Transverse colon (tissue), 4 donors: ENCODE measurements at regions not wholly inside any gene's neighbourhood (a gene's known extent, or its start where the extent isn't known, plus 50 kb on each side); places are given as distances from the start of the nearest gene placed in this dataset.

Experiments used
- DNase-seq: peaks from one replicate; pipeline ENCODE4 v3.0.0-alpha.2; 2019
- H3K27ac ChIP-seq, 4 donors: fragments of 200-600 bp; sonication (generic); 2 replicates each; pipeline ENCODE4 v1.5.1; 2016 to 2018; ENCODE audit warnings: inconsistent platforms in 4 of 4
- H3K27me3 ChIP-seq: fragments of 200-600 bp; sonication (generic); 2 replicates; pipeline ENCODE4 v1.5.1; 2017; ENCODE audit warnings: inconsistent platforms
- H3K36me3 ChIP-seq, 4 donors: fragments of 200-600 bp; sonication (generic); 2 replicates each; pipeline ENCODE4 v1.5.1; 2017 to 2019; ENCODE audit warnings: inconsistent platforms in 4 of 4
- H3K4me1 ChIP-seq, 4 donors: fragments of 200-600 bp; sonication (generic); 2 replicates each; pipeline ENCODE4 v1.5.1; 2017 to 2020; ENCODE audit warnings: inconsistent platforms in 4 of 4
- H3K4me3 ChIP-seq, 4 donors: fragments of 200-600 bp; sonication (generic); 1 replicate in 1 of 4; 2 replicates in 3 of 4; pipeline versions ENCODE4 v1.5.1 to v1.6.1; 2017 to 2019; ENCODE audit warnings: inconsistent platforms in 4 of 4
- H3K9me3 ChIP-seq, 2 donors: fragments of 200-600 bp; sonication (generic); 2 replicates each; pipeline ENCODE4 v1.5.1; 2017 to 2019; ENCODE audit warnings: inconsistent platforms in 2 of 2
- EP300 ChIP-seq: sonication (generic); formaldehyde crosslinking; IDR thresholded peaks from one replicate; pipeline ENCODE4 v1.6.1; 2017; ENCODE audit warnings: antibody characterized with exemption, low read depth
- POLR2A ChIP-seq: fragments of 450-650 bp; IDR thresholded peaks from one replicate; pipeline ENCODE4 v1.6.1; 2016; ENCODE audit warnings: antibody characterized with exemption, mild to moderate bottlenecking, moderate library complexity
- POLR2AphosphoS5 ChIP-seq, 3 donors: sonication (generic); formaldehyde crosslinking; IDR thresholded peaks; one replicate each; pipeline ENCODE4 v1.6.1; 2016; ENCODE audit warnings: antibody characterized with exemption in 3 of 3
- WGBS, 2 donors: methylation state at CpG; one replicate each; pipeline ENCODE4 v1.1.5; 2018; ENCODE audit warnings: low coverage in 1 of 2; 5-methylcytosine and 5-hydroxymethylcytosine counted together
- in situ Hi-C, 4 donors: fragments of 200-750 bp; cut with MboI; loops; one replicate each; pipeline versions ENCODE4 v1.15.0 to v1.15.1; 2017; ENCODE audit warnings: low sequenced_read_pairs in 3 of 4, low pct_ligation_motif_present in 1 of 4, low pct_unique_long_range_greater_than_20kb in 1 of 4
- intact Hi-C: fragments of 100-400 bp; cut with DNase I; formaldehyde crosslinking; loops from one replicate; pipeline ENCODE4 v1.15.1; 2023; ENCODE audit warnings: low total_unique reads
- TF ChIP-seq, protein P1 (sequence below), 5 experiments: fragments of 200-600 bp in 3 of 5; fragments of 450-650 bp in 2 of 5; sonication (generic) in 3 of 5; IDR thresholded peaks; 1 replicate in 2 of 5; 2 replicates in 3 of 5; pipeline ENCODE4 v1.5.1; 2016 to 2017; ENCODE audit warnings: antibody characterized with exemption in 5 of 5, inconsistent platforms in 3 of 5, mild to moderate bottlenecking in 2 of 5, moderate library complexity in 1 of 5

DNA sequence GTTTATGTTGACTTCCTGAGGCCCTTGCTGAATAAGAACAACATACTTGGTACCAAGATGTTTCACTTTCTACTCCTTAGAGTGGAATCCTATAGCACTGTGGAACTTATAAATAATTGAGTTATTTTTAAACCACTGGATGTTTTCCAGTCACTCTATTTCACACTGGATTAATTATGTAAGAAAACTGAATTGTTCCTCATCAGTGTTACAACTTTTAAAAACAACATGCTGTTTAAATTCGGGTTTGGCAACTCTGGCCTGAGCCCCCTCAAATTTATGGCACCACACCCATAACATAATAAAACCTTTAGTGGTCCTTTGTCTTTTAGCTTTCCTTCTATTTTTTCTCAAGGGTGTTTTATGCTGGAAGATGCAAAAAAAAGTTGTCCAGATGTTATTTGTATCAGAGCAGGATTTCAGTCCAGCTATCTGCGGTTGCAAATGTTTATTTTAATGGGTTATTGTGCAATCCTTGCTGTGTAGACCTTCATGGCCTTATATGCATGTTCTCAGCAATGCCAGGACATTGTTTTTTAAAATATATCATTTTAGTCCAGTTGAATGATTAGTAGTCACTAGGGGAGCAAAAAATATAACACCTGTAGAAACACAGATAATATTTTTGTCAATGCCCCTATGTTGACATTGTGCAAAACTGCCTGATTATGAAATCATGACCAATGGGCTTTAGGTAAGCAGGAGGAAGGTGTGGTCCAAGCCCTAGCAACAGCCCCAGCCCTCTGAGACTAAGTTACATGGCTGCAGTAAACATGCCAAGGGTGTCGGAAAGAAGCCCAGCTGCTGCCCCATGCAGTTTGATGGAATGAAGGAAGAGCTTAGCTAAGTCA lies 638.0 kb upstream of the ZEB2 start:
- Histone ChIP-seq H3K9me3 (no peaks in the 10 kb centered on the region), H3K27ac (peak overlapping the region in 2 of 4 donors; percentile 39 to 42), H3K27me3 (no peaks in the 10 kb centered on the region), H3K36me3 (no peaks in the 10 kb centered on the region), H3K4me3 (no peak overlapping the region), H3K4me1 (peaks cover 0 to 3% (median 0%) of the 10 kb centered on the region in 4 donors)
- TF ChIP-seq POLR2AphosphoS5 (IDR thresholded peaks at IDR 0.05) = peak in 2 of 3 donors; percentile 5 to 33
- TF ChIP-seq, protein P1, sequence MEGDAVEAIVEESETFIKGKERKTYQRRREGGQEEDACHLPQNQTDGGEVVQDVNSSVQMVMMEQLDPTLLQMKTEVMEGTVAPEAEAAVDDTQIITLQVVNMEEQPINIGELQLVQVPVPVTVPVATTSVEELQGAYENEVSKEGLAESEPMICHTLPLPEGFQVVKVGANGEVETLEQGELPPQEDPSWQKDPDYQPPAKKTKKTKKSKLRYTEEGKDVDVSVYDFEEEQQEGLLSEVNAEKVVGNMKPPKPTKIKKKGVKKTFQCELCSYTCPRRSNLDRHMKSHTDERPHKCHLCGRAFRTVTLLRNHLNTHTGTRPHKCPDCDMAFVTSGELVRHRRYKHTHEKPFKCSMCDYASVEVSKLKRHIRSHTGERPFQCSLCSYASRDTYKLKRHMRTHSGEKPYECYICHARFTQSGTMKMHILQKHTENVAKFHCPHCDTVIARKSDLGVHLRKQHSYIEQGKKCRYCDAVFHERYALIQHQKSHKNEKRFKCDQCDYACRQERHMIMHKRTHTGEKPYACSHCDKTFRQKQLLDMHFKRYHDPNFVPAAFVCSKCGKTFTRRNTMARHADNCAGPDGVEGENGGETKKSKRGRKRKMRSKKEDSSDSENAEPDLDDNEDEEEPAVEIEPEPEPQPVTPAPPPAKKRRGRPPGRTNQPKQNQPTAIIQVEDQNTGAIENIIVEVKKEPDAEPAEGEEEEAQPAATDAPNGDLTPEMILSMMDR (IDR thresholded peaks at IDR 0.05) = no peak
- 32 to 44% methylated on average over 3 of the region's 3 CpGs for WGBS, 2 donors
- peak; percentile 24 for DNase-seq
- intact Hi-C loops (no loop called here), in situ Hi-C loops (no loop called here)

- Histone ChIP-seq H3K9me3 (no peaks in the 10 kb centered on the region), H3K4me3 (no peak overlapping the region), H3K36me3 (no peaks in the 10 kb centered on the region), H3K4me1 (peaks cover 0 to 3% (median 0%) of the 10 kb centered on the region in 4 donors), H3K27ac (peak overlapping the region in 2 of 4 donors; percentile 39 to 42), H3K27me3 (no peaks in the 10 kb centered on the region)
- intact Hi-C loops (no loop called here), in situ Hi-C loops (no loop called here)
- TF ChIP-seq POLR2AphosphoS5 (IDR thresholded peaks at IDR 0.05) = no peak
- TF ChIP-seq EP300 = no peak
- TF ChIP-seq POLR2A = no peak
- TF ChIP-seq, protein P1 (IDR thresholded peaks at IDR 0.05) = no peak
- DNase-seq = no peak
Observed at GRCh38 chr2:145157036-145157675, 637.2 kb upstream of the ZEB2 start.

GRCh38 chr2:145156199-145156598 lies 636.3 kb upstream of the ZEB2 start:
- peaks cover 0 to 3% (median 0%) of the 10 kb centered on the region in 4 donors for H3K4me1 ChIP-seq
- no peak for DNase-seq
- TF ChIP-seq EP300 (no peak), POLR2AphosphoS5 (IDR thresholded peaks at IDR 0.05) (no peak), POLR2A (no peak)
- intact Hi-C loops = no loop called here
- no peaks in the 10 kb centered on the region for H3K36me3 ChIP-seq
- H3K9me3 ChIP-seq = no peaks in the 10 kb centered on the region
- in situ Hi-C loops = no loop called here
- H3K27me3 ChIP-seq = no peaks in the 10 kb centered on the region
- H3K27ac ChIP-seq = no peak overlapping the region
- WGBS, 2 donors = 82 to 87% methylated on average over 1 to 2 of the region's 2 CpGs
- H3K4me3 ChIP-seq = no peak overlapping the region

GRCh38 chr2:145155196-145155595 lies 635.3 kb upstream of the ZEB2 start:
- in situ Hi-C loops = no loop called here
- DNase-seq = no peak

More at GRCh38 chr2:145155196-145155595, 635.3 kb upstream of the ZEB2 start:
- intact Hi-C loops = no loop called here
- H3K4me3 ChIP-seq = no peak overlapping the region
- no peak overlapping the region for H3K27ac ChIP-seq
- H3K9me3 ChIP-seq = no peaks in the 10 kb centered on the region
- TF ChIP-seq, protein P1 (IDR thresholded peaks at IDR 0.05) = no peak
- TF ChIP-seq POLR2AphosphoS5 (IDR thresholded peaks at IDR 0.05) (no peak), EP300 (no peak), POLR2A (no peak)
- 58 to 76% methylated on average over 2 of the region's 2 CpGs for WGBS, 2 donors
- H3K36me3 ChIP-seq = no peaks in the 10 kb centered on the region
- H3K4me1 ChIP-seq = peaks cover 0 to 3% (median 0%) of the 10 kb centered on the region in 4 donors
- H3K27me3 ChIP-seq = no peaks in the 10 kb centered on the region
